PFSK-1 (cell line): ENCODE measurements at regions not wholly inside any gene's neighbourhood (a gene's known extent, or its start where the extent isn't known, plus 50 kb on each side); places are given as distances from the start of the nearest gene placed in this dataset.

Experiments used
- POLR2AphosphoS5 ChIP-seq: IDR thresholded peaks from 2 replicates; pipeline ENCODE4 v1.6.1; 2012; ENCODE audit warnings: low read depth, mild to moderate bottlenecking, control low read depth, low read length, moderate library complexity
- REST ChIP-seq, 2 experiments: IDR thresholded peaks; 2 replicates each; pipeline versions ENCODE4 v1.6.1 to v1.8.0; 2011 to 2012; ENCODE audit warnings: low read depth in 2 of 2, low read length in 2 of 2, control low read depth in 1 of 2, inconsistent platforms in 1 of 2, mild to moderate bottlenecking in 1 of 2, moderate library complexity in 1 of 2; ENCODE audit not compliant: insufficient read depth in 1 of 2
- TAF1 ChIP-seq: IDR thresholded peaks from 2 replicates; pipeline ENCODE4 v1.6.1; 2012; ENCODE audit warnings: low read length, control low read depth, borderline replicate concordance; ENCODE audit not compliant: insufficient read depth

- no peak for TF ChIP-seq POLR2AphosphoS5
- TF ChIP-seq REST (IDR thresholded peaks at IDR 0.05; ENCODE audit: insufficient read depth in 1 of 2, low read depth in 2 of 2, low read length in 2 of 2), result no peak
- TF ChIP-seq TAF1, result no peak
Observed at GRCh38 chr5:91595424-91595823, 212.3 kb upstream of the ARRDC3 start.
